ENCODE measurements at regions not wholly inside any gene's neighbourhood (a gene's known extent, or its start where the extent isn't known, plus 50 kb on each side); places are given as distances from the start of the nearest gene placed in this dataset.

GRCh38 chr2:67576991-67577390, 179.9 kb downstream of the ETAA1 start:
- TF ChIP-seq, protein P1, sequence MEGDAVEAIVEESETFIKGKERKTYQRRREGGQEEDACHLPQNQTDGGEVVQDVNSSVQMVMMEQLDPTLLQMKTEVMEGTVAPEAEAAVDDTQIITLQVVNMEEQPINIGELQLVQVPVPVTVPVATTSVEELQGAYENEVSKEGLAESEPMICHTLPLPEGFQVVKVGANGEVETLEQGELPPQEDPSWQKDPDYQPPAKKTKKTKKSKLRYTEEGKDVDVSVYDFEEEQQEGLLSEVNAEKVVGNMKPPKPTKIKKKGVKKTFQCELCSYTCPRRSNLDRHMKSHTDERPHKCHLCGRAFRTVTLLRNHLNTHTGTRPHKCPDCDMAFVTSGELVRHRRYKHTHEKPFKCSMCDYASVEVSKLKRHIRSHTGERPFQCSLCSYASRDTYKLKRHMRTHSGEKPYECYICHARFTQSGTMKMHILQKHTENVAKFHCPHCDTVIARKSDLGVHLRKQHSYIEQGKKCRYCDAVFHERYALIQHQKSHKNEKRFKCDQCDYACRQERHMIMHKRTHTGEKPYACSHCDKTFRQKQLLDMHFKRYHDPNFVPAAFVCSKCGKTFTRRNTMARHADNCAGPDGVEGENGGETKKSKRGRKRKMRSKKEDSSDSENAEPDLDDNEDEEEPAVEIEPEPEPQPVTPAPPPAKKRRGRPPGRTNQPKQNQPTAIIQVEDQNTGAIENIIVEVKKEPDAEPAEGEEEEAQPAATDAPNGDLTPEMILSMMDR (IDR thresholded peaks at IDR 0.05), result no peak
- TF ChIP-seq CEBPB (IDR thresholded peaks at IDR 0.05) (no peak), POLR2A (IDR thresholded peaks at IDR 0.05; ENCODE audit: low read length) (no peak), RCOR1 (IDR thresholded peaks at IDR 0.05; ENCODE audit: low read depth, low read length) (no peak), NR3C1 (IDR thresholded peaks at IDR 0.05) (no peak), EP300 (IDR thresholded peaks at IDR 0.05) (no peak), MAZ (IDR thresholded peaks at IDR 0.05; ENCODE audit: borderline replicate concordance, low read depth, low read length) (no peak), BHLHE40 (IDR thresholded peaks at IDR 0.05; ENCODE audit: low read depth, low read length) (no peak), FOSB (CRISPR knock-in tag; IDR thresholded peaks at IDR 0.05) (no peak), MYC (IDR thresholded peaks at IDR 0.05; ENCODE audit: borderline replicate concordance, low read length) (no peak), RAD21 (conservative IDR thresholded peaks at IDR 0.05 in 1 of 2, IDR thresholded peaks at IDR 0.05 in 1 of 2) (no peak), HDAC2 (IDR thresholded peaks at IDR 0.05) (no peak)
